ENCODE measurements at regions not wholly inside any gene's neighbourhood (a gene's known extent, or its start where the extent isn't known, plus 50 kb on each side); places are given as distances from the start of the nearest gene placed in this dataset.
"Not testable (repeated sequence)": the region's sequence is repeated elsewhere in the genome, so short reads cannot be mapped to it uniquely, and the experiment has no call there.

- no peak for DNase-seq
Measured at GRCh38 chr3:74978684-74979083, 364.2 kb upstream of the CNTN3 start.

- not testable (repeated sequence) for DNase-seq
Measured at GRCh38 chr3:74985028-74985904, 370.8 kb upstream of the CNTN3 start.

- no peak for DNase-seq
Measured at GRCh38 chr3:74988095-74988494, 373.6 kb upstream of the CNTN3 start.

- no peak for DNase-seq
Measured at GRCh38 chr3:74992898-74993297, 378.4 kb upstream of the CNTN3 start.

DNA sequence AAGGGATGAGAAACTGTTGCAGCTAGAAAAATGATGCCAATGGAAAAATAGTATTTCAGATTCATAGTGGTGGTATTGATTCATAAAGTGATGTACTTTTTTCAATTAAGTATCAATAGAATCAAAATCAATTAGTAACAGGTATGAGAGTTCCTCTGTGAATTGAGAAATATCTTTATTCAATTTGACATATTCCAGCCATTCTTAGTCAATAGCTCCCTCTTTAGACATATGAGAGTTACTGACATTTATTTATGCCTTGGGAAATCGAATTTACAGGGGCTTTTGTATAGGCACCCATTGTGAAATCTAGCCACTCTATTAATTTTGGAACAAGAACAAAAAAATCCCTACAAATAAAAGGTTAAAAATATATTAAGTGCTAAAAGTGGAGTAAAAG, 386.9 kb upstream of the CNTN3 start:
- no peak for DNase-seq

- DNase-seq: no peak
Measured at GRCh38 chr3:75012791-75013331, 398.4 kb upstream of the CNTN3 start.

DNA sequence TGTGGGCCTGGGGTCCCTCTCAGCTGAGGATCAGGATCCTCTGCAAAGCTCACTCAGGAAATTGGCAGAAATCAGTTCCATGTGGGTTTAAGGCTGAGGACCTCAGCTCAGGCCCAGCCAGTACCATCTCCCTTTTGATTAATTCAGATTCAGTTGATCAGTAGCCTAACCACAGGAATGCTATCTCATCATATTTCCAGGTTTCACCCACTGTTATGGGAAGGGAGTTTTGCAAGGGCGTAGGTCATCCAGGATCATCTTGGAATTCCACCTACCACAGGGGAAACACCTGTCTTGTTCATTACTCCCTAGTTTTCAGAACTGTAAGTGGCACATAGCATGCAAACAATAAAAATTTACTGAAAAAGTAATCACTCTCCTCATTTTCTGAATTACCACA, 399.5 kb upstream of the CNTN3 start:
- DNase-seq: no peak

GRCh38 chr3:75015280-75015679, 400.8 kb upstream of the CNTN3 start:
- DNase-seq: no peak

DNA sequence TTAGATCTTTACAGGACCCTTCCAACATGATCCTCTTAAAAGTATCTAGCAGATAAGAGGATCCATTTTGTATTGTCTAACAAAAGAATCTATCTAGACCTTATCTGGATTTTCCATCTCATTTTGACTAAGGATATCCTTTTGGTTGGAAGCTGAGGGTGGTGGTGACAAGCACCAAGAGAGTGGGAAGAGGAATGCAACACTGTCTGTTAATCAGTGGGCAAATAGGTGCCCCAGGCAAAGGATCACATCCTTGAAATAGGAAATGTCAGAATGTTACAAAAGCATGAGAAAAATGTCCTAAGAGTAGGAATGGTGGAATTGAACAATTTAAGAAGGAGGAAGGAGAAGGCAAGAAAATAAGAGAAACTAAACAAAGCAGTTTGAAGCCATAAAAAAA, 420.7 kb upstream of the CNTN3 start:
- DNase-seq: no peak

- DNase-seq: no peak
Measured at GRCh38 chr3:75042941-75043340, 428.5 kb upstream of the CNTN3 start.

DNA sequence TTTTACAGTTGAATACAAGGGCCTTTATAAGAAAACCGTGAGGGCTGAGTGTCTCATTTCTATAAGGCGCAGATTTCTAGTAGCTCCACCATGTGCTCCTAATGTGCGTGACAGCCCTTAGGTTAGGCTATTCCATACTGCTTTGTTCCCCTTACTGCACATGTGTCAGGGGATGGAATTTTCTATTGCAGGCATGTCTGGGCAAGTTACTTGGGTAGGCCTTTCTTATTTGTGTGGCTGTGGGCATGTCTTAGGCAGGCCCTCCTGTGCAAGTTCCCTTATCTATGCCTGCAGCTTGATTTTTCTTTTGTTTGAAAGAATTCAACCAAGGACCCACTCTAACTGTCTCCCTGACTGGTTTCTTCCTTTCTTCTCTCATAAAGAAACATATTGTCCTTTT, 434.2 kb upstream of the CNTN3 start:
- DNase-seq: no peak

- no peak for DNase-seq
Measured at GRCh38 chr3:75049533-75049932, 435.1 kb upstream of the CNTN3 start.

- no peak for DNase-seq
Measured at GRCh38 chr3:75059120-75059519, 444.7 kb upstream of the CNTN3 start.

DNA sequence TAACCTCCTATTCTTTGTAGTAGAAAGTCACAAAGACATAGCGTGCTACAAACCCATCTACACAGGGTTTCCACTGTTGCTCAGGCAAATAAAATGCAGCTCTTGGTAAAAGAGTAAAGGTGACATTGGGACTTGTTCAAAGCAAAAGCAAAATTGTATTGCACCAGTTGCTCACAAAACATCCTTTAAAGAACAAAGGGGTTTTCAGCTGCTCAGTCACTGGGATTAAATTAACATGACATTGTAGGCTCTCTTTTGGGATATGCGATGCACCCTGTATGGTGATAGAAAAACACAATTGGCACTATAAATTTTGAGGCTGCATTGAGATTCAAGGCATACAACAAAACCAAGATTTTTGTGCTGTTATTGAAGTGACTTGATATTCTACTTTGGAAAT, 447.3 kb upstream of the CNTN3 start:
- no peak for DNase-seq

- no peak for DNase-seq
Measured at GRCh38 chr3:75075158-75075557, 460.7 kb upstream of the CNTN3 start.

DNA sequence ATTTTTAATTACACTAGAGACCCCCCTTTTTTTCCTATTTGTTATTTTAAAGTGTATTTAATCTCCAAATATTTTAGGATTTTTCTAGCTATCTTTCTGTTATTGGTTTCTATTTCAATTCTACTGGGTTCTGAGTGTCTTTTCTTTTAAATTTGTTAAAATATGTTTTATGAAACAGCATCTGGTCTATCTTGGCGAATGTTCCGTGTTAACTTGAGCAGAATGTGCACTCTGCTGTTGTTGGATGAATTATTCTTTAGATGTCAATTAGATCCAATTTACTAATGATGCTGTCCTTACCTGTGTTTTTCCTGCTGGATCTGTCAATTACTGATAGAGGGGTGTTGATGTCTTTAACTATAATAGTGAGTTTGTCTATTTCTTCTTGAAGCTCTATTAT, 462.0 kb upstream of the CNTN3 start:
- no peak for DNase-seq

GRCh38 chr3:75078290-75078689, 463.8 kb upstream of the CNTN3 start:
- DNase-seq: no peak

DNA sequence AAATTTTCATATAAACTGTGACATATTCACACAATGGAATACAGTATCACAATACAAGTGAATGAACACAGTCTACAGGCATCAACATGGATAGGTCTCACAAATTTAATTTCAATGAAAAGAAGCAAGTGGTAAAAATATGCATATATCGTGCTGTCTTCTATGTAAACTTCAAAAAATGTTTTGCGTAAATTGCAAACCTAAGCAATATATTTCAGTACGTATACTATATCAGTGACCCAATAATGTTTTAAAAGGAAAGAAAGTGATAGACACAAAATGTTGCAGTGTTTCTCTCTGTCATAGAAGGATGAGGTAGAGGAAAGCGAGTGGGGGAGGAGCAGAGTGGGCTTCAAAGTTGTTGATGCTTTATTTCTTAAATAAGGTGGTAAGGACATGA, 468.4 kb upstream of the CNTN3 start:
- no peak for DNase-seq

- DNase-seq: no peak
Measured at GRCh38 chr3:75089841-75090240, 475.4 kb upstream of the CNTN3 start.

DNA sequence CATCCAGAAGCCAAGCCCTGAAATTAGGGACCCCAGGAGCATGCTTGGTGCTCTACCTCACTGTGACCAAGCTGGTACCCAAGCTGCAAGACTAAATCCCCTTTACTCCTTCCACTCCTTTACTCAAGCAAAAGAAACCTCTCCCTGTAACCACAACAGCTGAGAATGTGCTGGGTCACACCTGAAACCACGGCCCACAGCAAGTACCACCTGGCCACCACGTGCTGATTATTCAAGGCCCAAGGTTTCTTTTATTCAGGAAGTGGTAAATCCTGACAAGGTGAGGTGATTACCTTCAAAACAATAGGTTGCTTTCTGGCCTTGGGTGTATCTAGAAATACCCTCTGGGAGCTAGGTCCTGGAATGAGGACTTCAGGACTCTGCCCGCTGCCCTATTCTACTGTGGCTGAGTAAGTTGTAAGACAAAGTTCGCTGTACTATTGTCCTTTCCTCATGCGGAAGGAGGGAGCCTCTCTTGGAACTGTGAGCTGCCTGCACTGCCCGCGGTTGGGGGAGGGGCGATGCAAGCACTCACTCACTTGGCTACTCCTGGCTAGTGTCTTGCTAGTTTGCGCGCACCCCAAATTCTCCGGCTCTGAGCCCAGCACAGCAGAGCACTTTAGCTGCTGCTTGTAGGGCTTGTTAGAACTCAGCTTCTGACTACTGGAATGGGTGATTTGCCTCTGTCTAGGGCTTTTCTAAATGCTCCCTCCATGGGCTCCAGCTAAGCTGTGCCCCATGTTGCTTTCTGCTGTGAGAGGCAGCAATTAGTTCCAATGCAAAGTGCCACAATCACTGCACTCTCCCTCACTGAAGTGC, 487.1 kb upstream of the CNTN3 start:
- DNase-seq: no peak

- DNase-seq: no peak
Measured at GRCh38 chr3:75110741-75111140, 496.3 kb upstream of the CNTN3 start.

DNA sequence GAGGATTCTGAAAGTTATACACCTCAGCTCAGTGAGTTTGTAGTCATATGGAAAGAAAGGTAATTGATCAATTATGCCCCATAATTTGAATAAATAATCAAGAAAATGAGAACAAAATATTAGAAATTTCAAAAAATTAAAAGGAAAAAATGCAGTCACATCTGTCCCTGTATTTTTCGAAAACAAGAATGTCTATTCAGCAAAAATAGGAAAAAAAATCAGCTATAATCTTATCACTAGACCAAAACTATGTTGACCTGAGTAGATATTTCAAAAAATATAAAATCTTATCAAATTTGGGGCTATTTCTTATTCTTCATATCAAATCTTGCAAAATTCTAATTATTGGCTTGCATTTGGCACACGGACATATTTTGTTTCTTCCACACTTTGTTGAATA, 501.2 kb upstream of the CNTN3 start:
- no peak for DNase-seq

- DNase-seq: no peak
Measured at GRCh38 chr3:75118779-75119178, 504.3 kb upstream of the CNTN3 start.

- no peak for DNase-seq
Measured at GRCh38 chr3:75126556-75126955, 512.1 kb upstream of the CNTN3 start.
